ENCODE measurements at regions not wholly inside any gene's neighbourhood (a gene's known extent, or its start where the extent isn't known, plus 50 kb on each side); places are given as distances from the start of the nearest gene placed in this dataset.

GRCh38 chrX:104334971-104335370 is 80.2 kb upstream of the ESX1 start:
- Histone ChIP-seq H3K9me2 (replicated peaks; ENCODE audit: low read depth, low read length) (no peaks in the 10 kb centered on the region), H3K9me3 (ENCODE audit: insufficient read depth, low read depth, low read length) (no peaks in the 10 kb centered on the region), H3K36me3 (ENCODE audit: insufficient read depth, low read length) (no peaks in the 10 kb centered on the region), H2AFZ (ENCODE audit: low read length) (no peak overlapping the region), H3K9ac (ENCODE audit: low read depth, low read length, poor library complexity, severe bottlenecking) (no peak overlapping the region), H3K4me3 (ENCODE audit: low read length, poor library complexity, severe bottlenecking) (no peak overlapping the region), H3K4me2 (ENCODE audit: low read depth, low read length, poor library complexity, severe bottlenecking) (no peak overlapping the region), H3K4me1 (ENCODE audit: insufficient read depth, low read length, poor library complexity, severe bottlenecking) (no peaks in the 10 kb centered on the region), H4K20me1 (ENCODE audit: insufficient read depth, low read length, poor library complexity, severe bottlenecking) (no peaks in the 10 kb centered on the region), H3K27me3 (ENCODE audit: insufficient read depth, low read length, poor library complexity, severe bottlenecking) (no peaks in the 10 kb centered on the region), H3K79me2 (ENCODE audit: insufficient read depth, low read length) (no peaks in the 10 kb centered on the region), H3F3A (ENCODE audit: low read depth) (no peaks in the 10 kb centered on the region)
- TF ChIP-seq EZH2phosphoT487 (IDR thresholded peaks at IDR 0.05; ENCODE audit: borderline replicate concordance), result no peak

- TF ChIP-seq CTCF (conservative IDR thresholded peaks at IDR 0.05; ENCODE audit: low read length) (no peak), EZH2phosphoT487 (IDR thresholded peaks at IDR 0.05; ENCODE audit: borderline replicate concordance) (no peak)
Observed at GRCh38 chrX:104330966-104331365, 76.2 kb upstream of the ESX1 start.

GRCh38 chrX:104329731-104330130 is 75.0 kb upstream of the ESX1 start:
- Histone ChIP-seq H3K79me2 (ENCODE audit: insufficient read depth, low read length) (no peaks in the 10 kb centered on the region), H3K9me2 (replicated peaks; ENCODE audit: low read depth, low read length) (no peaks in the 10 kb centered on the region), H3K27me3 (ENCODE audit: insufficient read depth, low read length, poor library complexity, severe bottlenecking) (no peaks in the 10 kb centered on the region), H3K9me3 (ENCODE audit: insufficient read depth, low read depth, low read length) (no peaks in the 10 kb centered on the region), H3F3A (ENCODE audit: low read depth) (no peaks in the 10 kb centered on the region), H4K20me1 (ENCODE audit: insufficient read depth, low read length, poor library complexity, severe bottlenecking) (no peaks in the 10 kb centered on the region), H3K4me2 (ENCODE audit: low read depth, low read length, poor library complexity, severe bottlenecking) (no peak overlapping the region), H3K4me1 (ENCODE audit: insufficient read depth, low read length, poor library complexity, severe bottlenecking) (no peaks in the 10 kb centered on the region), H3K4me3 (ENCODE audit: low read length, poor library complexity, severe bottlenecking) (no peak overlapping the region), H3K9ac (ENCODE audit: low read depth, low read length, poor library complexity, severe bottlenecking) (no peak overlapping the region), H2AFZ (ENCODE audit: low read length) (no peak overlapping the region), H3K36me3 (ENCODE audit: insufficient read depth, low read length) (no peaks in the 10 kb centered on the region)
- TF ChIP-seq CTCF (conservative IDR thresholded peaks at IDR 0.05; ENCODE audit: low read length) (no peak), EZH2phosphoT487 (IDR thresholded peaks at IDR 0.05; ENCODE audit: borderline replicate concordance) (no peak)

More at GRCh38 chrX:104330966-104331365, 76.2 kb upstream of the ESX1 start:
- Histone ChIP-seq H3K4me2 (ENCODE audit: low read depth, low read length, poor library complexity, severe bottlenecking) (no peak overlapping the region), H4K20me1 (ENCODE audit: insufficient read depth, low read length, poor library complexity, severe bottlenecking) (no peaks in the 10 kb centered on the region), H3K9ac (ENCODE audit: low read depth, low read length, poor library complexity, severe bottlenecking) (no peak overlapping the region), H3K79me2 (ENCODE audit: insufficient read depth, low read length) (no peaks in the 10 kb centered on the region), H3K36me3 (ENCODE audit: insufficient read depth, low read length) (no peaks in the 10 kb centered on the region), H3K9me2 (replicated peaks; ENCODE audit: low read depth, low read length) (no peaks in the 10 kb centered on the region), H3F3A (ENCODE audit: low read depth) (no peaks in the 10 kb centered on the region), H2AFZ (ENCODE audit: low read length) (no peak overlapping the region), H3K4me3 (ENCODE audit: low read length, poor library complexity, severe bottlenecking) (no peak overlapping the region), H3K27me3 (ENCODE audit: insufficient read depth, low read length, poor library complexity, severe bottlenecking) (no peaks in the 10 kb centered on the region), H3K9me3 (ENCODE audit: insufficient read depth, low read depth, low read length) (no peaks in the 10 kb centered on the region), H3K4me1 (ENCODE audit: insufficient read depth, low read length, poor library complexity, severe bottlenecking) (no peaks in the 10 kb centered on the region)

- H3F3A ChIP-seq (ENCODE audit: low read depth), result no peaks in the 10 kb centered on the region
- H2AFZ ChIP-seq (ENCODE audit: low read length), result no peak overlapping the region
- no peak overlapping the region for H3K4me3 ChIP-seq (ENCODE audit: low read length, poor library complexity, severe bottlenecking)
- TF ChIP-seq CTCF (conservative IDR thresholded peaks at IDR 0.05; ENCODE audit: low read length) (no peak), EZH2phosphoT487 (IDR thresholded peaks at IDR 0.05; ENCODE audit: borderline replicate concordance) (no peak)
- no peaks in the 10 kb centered on the region for H3K4me1 ChIP-seq (ENCODE audit: insufficient read depth, low read length, poor library complexity, severe bottlenecking)
- no peak overlapping the region for H3K4me2 ChIP-seq (ENCODE audit: low read depth, low read length, poor library complexity, severe bottlenecking)
- no peaks in the 10 kb centered on the region for H3K27me3 ChIP-seq (ENCODE audit: insufficient read depth, low read length, poor library complexity, severe bottlenecking)
- no peaks in the 10 kb centered on the region for H3K9me2 ChIP-seq (replicated peaks; ENCODE audit: low read depth, low read length)
- H3K9me3 ChIP-seq (ENCODE audit: insufficient read depth, low read depth, low read length), result no peaks in the 10 kb centered on the region
- H4K20me1 ChIP-seq (ENCODE audit: insufficient read depth, low read length, poor library complexity, severe bottlenecking), result no peaks in the 10 kb centered on the region
- no peaks in the 10 kb centered on the region for H3K36me3 ChIP-seq (ENCODE audit: insufficient read depth, low read length)
- no peak overlapping the region for H3K9ac ChIP-seq (ENCODE audit: low read depth, low read length, poor library complexity, severe bottlenecking)
- H3K79me2 ChIP-seq (ENCODE audit: insufficient read depth, low read length), result no peaks in the 10 kb centered on the region
Observed at GRCh38 chrX:104325213-104325585, 70.5 kb upstream of the ESX1 start.
